Tibial nerve (tissue), 3 donors: ENCODE measurements at regions not wholly inside any gene's neighbourhood (a gene's known extent, or its start where the extent isn't known, plus 50 kb on each side); places are given as distances from the start of the nearest gene placed in this dataset.

ENCODE experiments used
- CTCF ChIP-seq, 5 experiments: fragments of 200-600 bp in 3 of 5; fragments of 450-650 bp in 2 of 5; sonication (generic) in 3 of 5; IDR thresholded peaks; one replicate each; pipeline ENCODE4 v1.5.1; 2016 to 2019; ENCODE audit warnings: antibody characterized with exemption in 5 of 5, mild to moderate bottlenecking in 3 of 5, moderate library complexity in 2 of 5
- POLR2A ChIP-seq, 2 donors: fragments of 450-650 bp; IDR thresholded peaks; one replicate each; pipeline ENCODE4 v1.6.1; 2017; ENCODE audit warnings: antibody characterized with exemption in 2 of 2, mild to moderate bottlenecking in 2 of 2, moderate library complexity in 2 of 2

- no peak for TF ChIP-seq CTCF (IDR thresholded peaks at IDR 0.05)
- TF ChIP-seq POLR2A (IDR thresholded peaks at IDR 0.05), result no peak
Observed at GRCh38 chr10:123459371-123460091, 206.6 kb upstream of the GPR26 start.
